ENCODE measurements at regions not wholly inside any gene's neighbourhood (a gene's known extent, or its start where the extent isn't known, plus 50 kb on each side); places are given as distances from the start of the nearest gene placed in this dataset.

DNA sequence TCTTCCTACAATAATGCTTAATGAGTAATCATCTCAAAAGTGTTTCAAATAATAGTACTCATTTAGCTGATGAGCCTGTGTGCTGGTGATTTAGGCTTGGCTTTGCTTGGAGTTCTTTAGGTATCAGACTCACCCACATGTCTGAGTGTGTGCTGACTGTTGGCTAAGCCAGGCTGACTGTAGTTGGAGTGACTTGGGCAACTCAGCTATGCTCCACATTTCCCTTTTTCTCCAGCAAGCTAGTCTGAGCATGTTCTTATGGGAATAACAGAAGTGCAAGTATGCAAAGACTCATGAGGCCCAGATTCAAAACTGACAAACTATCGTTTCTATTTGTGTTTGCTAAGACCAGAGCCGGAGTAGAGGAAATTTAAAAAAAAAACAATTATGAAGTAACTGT, 99.0 kb upstream of the ADGRL4 start:
- no peak overlapping the region for H3K23ac ChIP-seq (ENCODE audit: low read length in 2 of 2)
- no peak overlapping the region for H3K14ac ChIP-seq (ENCODE audit: low read length in 2 of 2)
- no peak overlapping the region for H4K91ac ChIP-seq (ENCODE audit: low read length)
- H3K4me1 ChIP-seq (ENCODE audit: control insufficient read depth, insufficient read depth, low read depth, low read length), result no peaks in the 10 kb centered on the region
- H2BK120ac ChIP-seq (ENCODE audit: low read depth, low read length), result no peak overlapping the region
- no peak overlapping the region for H2BK5ac ChIP-seq (ENCODE audit: low read depth, low read length, poor library complexity, severe bottlenecking)
- no peaks in the 10 kb centered on the region for H3K27me3 ChIP-seq (ENCODE audit: control insufficient read depth in 1 of 2, insufficient read depth in 1 of 2, low read length in 2 of 2)
- 90% methylated on average over 2 of the region's 2 CpGs for WGBS
- no peak overlapping the region for H3K27ac ChIP-seq (ENCODE audit: low read length, poor library complexity, severe bottlenecking)
- H2BK15ac ChIP-seq (ENCODE audit: low read depth, poor library complexity, severe bottlenecking), result no peak overlapping the region
- no peak overlapping the region for H3K9ac ChIP-seq (ENCODE audit: low read length)
- H2AFZ ChIP-seq (ENCODE audit: low read depth, low read length), result no peak overlapping the region
- no peaks in the 10 kb centered on the region for H3K79me1 ChIP-seq (replicated peaks; ENCODE audit: low read length, poor library complexity, severe bottlenecking)
- no peak overlapping the region for H3K4ac ChIP-seq (ENCODE audit: low read depth in 1 of 2, low read length in 2 of 2)
- H3K18ac ChIP-seq (ENCODE audit: low read depth in 1 of 2, low read length in 2 of 2), result no peak overlapping the region
- no peak overlapping the region for H4K8ac ChIP-seq (ENCODE audit: low read length)
- no peak overlapping the region for H3K4me3 ChIP-seq (ENCODE audit: insufficient read depth in 1 of 2, low read depth in 1 of 2, low read length in 2 of 2)
- H3K36me3 ChIP-seq (ENCODE audit: control insufficient read depth in 1 of 2, insufficient read depth in 2 of 2, low read depth in 1 of 2, low read length in 2 of 2), result no peaks in the 10 kb centered on the region
- no peak for DNase-seq
- H3K9me3 ChIP-seq (ENCODE audit: control insufficient read depth, low read length), result no peaks in the 10 kb centered on the region
- no peak overlapping the region for H2AK5ac ChIP-seq (ENCODE audit: low read length, severe bottlenecking)
- H2BK12ac ChIP-seq (ENCODE audit: low read length in 2 of 2), result no peak overlapping the region
- no peak overlapping the region for H3K4me2 ChIP-seq (ENCODE audit: low read length, poor library complexity, severe bottlenecking)

DNA sequence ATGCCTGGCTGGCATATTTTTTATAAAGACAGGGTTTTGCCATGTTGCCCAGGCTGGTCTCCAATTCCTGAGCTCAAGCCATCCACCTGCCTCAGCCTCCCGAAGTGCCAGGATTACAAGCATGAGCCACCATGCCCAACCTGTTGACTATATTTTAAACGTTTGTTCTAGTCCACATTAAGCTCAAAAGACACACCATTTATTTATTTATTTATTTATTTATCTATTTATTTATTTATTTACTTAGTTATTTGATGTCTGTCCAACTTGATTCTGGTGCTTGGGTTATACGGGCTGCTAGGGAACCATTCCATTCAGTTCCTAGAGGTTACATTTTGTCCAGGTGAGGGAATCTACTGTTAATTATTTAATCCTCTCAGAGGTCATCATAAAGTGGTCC, 98.1 kb upstream of the ADGRL4 start:
- no peak overlapping the region for H3K4me2 ChIP-seq (ENCODE audit: low read length, poor library complexity, severe bottlenecking)

DNA sequence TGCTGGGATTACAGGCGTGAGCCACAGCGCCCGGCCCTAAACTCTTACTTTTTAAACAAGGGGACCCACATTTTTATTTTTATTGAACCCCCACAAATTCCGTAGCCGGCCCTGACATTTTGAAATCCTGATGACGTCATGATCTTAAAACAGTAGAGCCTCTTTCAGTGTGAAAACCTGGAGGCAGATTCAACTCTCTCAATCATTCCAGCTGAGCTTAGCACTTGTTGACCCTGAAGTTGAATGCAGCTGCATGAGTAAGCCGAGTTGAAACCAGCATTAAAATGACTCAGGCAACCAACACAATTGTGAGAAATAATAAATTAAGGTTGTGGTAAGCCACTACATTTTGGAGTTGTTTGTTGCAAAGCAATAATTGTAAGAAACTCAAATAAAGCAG, 93.9 kb upstream of the ADGRL4 start:
- H2AFZ ChIP-seq (ENCODE audit: low read depth, low read length), result no peak overlapping the region
- WGBS, result 87% methylated on average over 6 of the region's 7 CpGs

More for the DNA sequence above, 98.1 kb upstream of the ADGRL4 start:
- H3K27ac ChIP-seq (ENCODE audit: low read length, poor library complexity, severe bottlenecking), result no peak overlapping the region
- H3K9me3 ChIP-seq (ENCODE audit: control insufficient read depth, low read length), result no peaks in the 10 kb centered on the region
- H3K27me3 ChIP-seq (ENCODE audit: control insufficient read depth in 1 of 2, insufficient read depth in 1 of 2, low read length in 2 of 2), result no peaks in the 10 kb centered on the region
- no peak overlapping the region for H3K9ac ChIP-seq (ENCODE audit: low read length)
- H3K23ac ChIP-seq (ENCODE audit: low read length in 2 of 2), result no peak overlapping the region
- H4K91ac ChIP-seq (ENCODE audit: low read length), result no peak overlapping the region
- no peak overlapping the region for H3K4ac ChIP-seq (ENCODE audit: low read depth in 1 of 2, low read length in 2 of 2)
- no peak overlapping the region for H2BK12ac ChIP-seq (ENCODE audit: low read length in 2 of 2)
- no peak overlapping the region for H2BK120ac ChIP-seq (ENCODE audit: low read depth, low read length)
- no peaks in the 10 kb centered on the region for H3K79me1 ChIP-seq (replicated peaks; ENCODE audit: low read length, poor library complexity, severe bottlenecking)
- H2BK15ac ChIP-seq (ENCODE audit: low read depth, poor library complexity, severe bottlenecking), result no peak overlapping the region
- no peaks in the 10 kb centered on the region for H3K4me1 ChIP-seq (ENCODE audit: control insufficient read depth, insufficient read depth, low read depth, low read length)
- DNase-seq, result no peak
- no peak overlapping the region for H4K8ac ChIP-seq (ENCODE audit: low read length)
- H3K4me3 ChIP-seq (ENCODE audit: insufficient read depth in 1 of 2, low read depth in 1 of 2, low read length in 2 of 2), result no peak overlapping the region
- H3K14ac ChIP-seq (ENCODE audit: low read length in 2 of 2), result no peak overlapping the region
- H2AFZ ChIP-seq (ENCODE audit: low read depth, low read length), result no peak overlapping the region
- no peak overlapping the region for H2AK5ac ChIP-seq (ENCODE audit: low read length, severe bottlenecking)
- H3K36me3 ChIP-seq (ENCODE audit: control insufficient read depth in 1 of 2, insufficient read depth in 2 of 2, low read depth in 1 of 2, low read length in 2 of 2), result no peaks in the 10 kb centered on the region
- H2BK5ac ChIP-seq (ENCODE audit: low read depth, low read length, poor library complexity, severe bottlenecking), result no peak overlapping the region
- WGBS, result 100% methylated on average over 2 of the region's 3 CpGs
- H3K18ac ChIP-seq (ENCODE audit: low read depth in 1 of 2, low read length in 2 of 2), result no peak overlapping the region

DNA sequence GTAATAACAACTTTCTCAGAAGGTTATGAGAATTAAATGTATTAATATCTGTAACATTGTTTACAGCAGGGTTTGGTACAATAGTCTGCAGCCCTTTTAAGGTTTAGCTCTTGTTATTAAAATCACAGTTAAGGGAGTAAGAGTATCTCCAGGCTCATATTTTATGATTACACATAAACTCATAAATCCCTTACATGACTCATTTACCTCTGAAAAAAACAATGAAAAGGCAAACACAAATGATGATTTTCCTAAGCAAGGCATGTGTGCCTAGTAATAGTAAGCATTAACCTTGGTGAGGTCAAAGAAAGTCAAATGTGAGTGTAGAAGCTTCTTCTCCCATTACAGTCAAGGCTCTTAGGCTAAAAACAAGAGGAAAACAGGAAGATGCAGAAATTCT, 84.5 kb upstream of the ADGRL4 start:
- Histone ChIP-seq H3K4me3 (ENCODE audit: insufficient read depth in 1 of 2, low read depth in 1 of 2, low read length in 2 of 2) (no peak overlapping the region), H3K27me3 (ENCODE audit: control insufficient read depth in 1 of 2, insufficient read depth in 1 of 2, low read length in 2 of 2) (no peaks in the 10 kb centered on the region), H2AK5ac (ENCODE audit: low read length, severe bottlenecking) (no peak overlapping the region), H3K27ac (ENCODE audit: low read length, poor library complexity, severe bottlenecking) (no peak overlapping the region), H2AFZ (ENCODE audit: low read depth, low read length) (no peak overlapping the region), H3K79me1 (replicated peaks; ENCODE audit: low read length, poor library complexity, severe bottlenecking) (no peaks in the 10 kb centered on the region), H3K4me1 (ENCODE audit: control insufficient read depth, insufficient read depth, low read depth, low read length) (no peaks in the 10 kb centered on the region), H4K8ac (ENCODE audit: low read length) (no peak overlapping the region), H3K36me3 (ENCODE audit: control insufficient read depth in 1 of 2, insufficient read depth in 2 of 2, low read depth in 1 of 2, low read length in 2 of 2) (no peaks in the 10 kb centered on the region), H2BK12ac (ENCODE audit: low read length in 2 of 2) (no peak overlapping the region), H3K9me3 (ENCODE audit: control insufficient read depth, low read length) (no peaks in the 10 kb centered on the region), H3K18ac (ENCODE audit: low read depth in 1 of 2, low read length in 2 of 2) (no peak overlapping the region), H2BK120ac (ENCODE audit: low read depth, low read length) (no peak overlapping the region), H3K9ac (ENCODE audit: low read length) (no peak overlapping the region), H4K91ac (ENCODE audit: low read length) (no peak overlapping the region), H3K4me2 (ENCODE audit: low read length, poor library complexity, severe bottlenecking) (no peak overlapping the region), H3K23ac (ENCODE audit: low read length in 2 of 2) (no peak overlapping the region), H2BK5ac (ENCODE audit: low read depth, low read length, poor library complexity, severe bottlenecking) (no peak overlapping the region), H2BK15ac (ENCODE audit: low read depth, poor library complexity, severe bottlenecking) (no peak overlapping the region), H3K14ac (ENCODE audit: low read length in 2 of 2) (no peak overlapping the region), H3K4ac (ENCODE audit: low read depth in 1 of 2, low read length in 2 of 2) (no peak overlapping the region)
- DNase-seq, result no peak

More for the DNA sequence above, 93.9 kb upstream of the ADGRL4 start:
- H3K27me3 ChIP-seq (ENCODE audit: control insufficient read depth in 1 of 2, insufficient read depth in 1 of 2, low read length in 2 of 2), result no peaks in the 10 kb centered on the region
- no peak overlapping the region for H2BK12ac ChIP-seq (ENCODE audit: low read length in 2 of 2)
- no peak overlapping the region for H3K4me2 ChIP-seq (ENCODE audit: low read length, poor library complexity, severe bottlenecking)
- H3K4ac ChIP-seq (ENCODE audit: low read depth in 1 of 2, low read length in 2 of 2), result no peak overlapping the region
- H2BK15ac ChIP-seq (ENCODE audit: low read depth, poor library complexity, severe bottlenecking), result no peak overlapping the region
- H3K9ac ChIP-seq (ENCODE audit: low read length), result no peak overlapping the region
- no peak overlapping the region for H3K18ac ChIP-seq (ENCODE audit: low read depth in 1 of 2, low read length in 2 of 2)
- no peak overlapping the region for H3K14ac ChIP-seq (ENCODE audit: low read length in 2 of 2)
- peak; percentile 53 for DNase-seq
- H3K36me3 ChIP-seq (ENCODE audit: control insufficient read depth in 1 of 2, insufficient read depth in 2 of 2, low read depth in 1 of 2, low read length in 2 of 2), result no peaks in the 10 kb centered on the region
- no peak overlapping the region for H4K91ac ChIP-seq (ENCODE audit: low read length)
- no peak overlapping the region for H3K23ac ChIP-seq (ENCODE audit: low read length in 2 of 2)
- H2AK5ac ChIP-seq (ENCODE audit: low read length, severe bottlenecking), result no peak overlapping the region
- no peak overlapping the region for H3K27ac ChIP-seq (ENCODE audit: low read length, poor library complexity, severe bottlenecking)
- no peaks in the 10 kb centered on the region for H3K79me1 ChIP-seq (replicated peaks; ENCODE audit: low read length, poor library complexity, severe bottlenecking)
- no peak overlapping the region for H3K4me3 ChIP-seq (ENCODE audit: insufficient read depth in 1 of 2, low read depth in 1 of 2, low read length in 2 of 2)
- no peaks in the 10 kb centered on the region for H3K4me1 ChIP-seq (ENCODE audit: control insufficient read depth, insufficient read depth, low read depth, low read length)
- no peak overlapping the region for H2BK5ac ChIP-seq (ENCODE audit: low read depth, low read length, poor library complexity, severe bottlenecking)
- no peaks in the 10 kb centered on the region for H3K9me3 ChIP-seq (ENCODE audit: control insufficient read depth, low read length)
- no peak overlapping the region for H4K8ac ChIP-seq (ENCODE audit: low read length)
- H2BK120ac ChIP-seq (ENCODE audit: low read depth, low read length), result no peak overlapping the region

Data from mesenchymal stem cell (in vitro differentiated cells and primary cell).